Gastrocnemius medialis (tissue), 4 donors: ENCODE measurements at regions not wholly inside any gene's neighbourhood (a gene's known extent, or its start where the extent isn't known, plus 50 kb on each side); places are given as distances from the start of the nearest gene placed in this dataset.

Source experiments
- ATAC-seq, 2 donors: fragments of 150-250 bp; one replicate each; pipeline ENCODE4 v1.9.1; 2016
- DNase-seq, 2 donors: peaks; one replicate each; pipeline ENCODE4 v3.0.0-alpha.2; 2019
- H3K27ac ChIP-seq, 4 donors: fragments of 200-600 bp; sonication (generic); 1 replicate in 1 of 4; 2 replicates in 3 of 4; pipeline ENCODE4 v1.5.1; 2016 to 2018; ENCODE audit warnings: mild to moderate bottlenecking in 2 of 4, moderate library complexity in 1 of 4
- H3K27me3 ChIP-seq, 3 donors: fragments of 200-600 bp; sonication (generic) in 2 of 3; 1 replicate in 1 of 3; 2 replicates in 2 of 3; pipeline versions ENCODE4 v1.5.1 to v1.6.0; 2016 to 2019; ENCODE audit warnings: mild to moderate bottlenecking in 1 of 3, moderate library complexity in 1 of 3
- H3K36me3 ChIP-seq, 2 donors: fragments of 200-600 bp; sonication (generic) in 1 of 2; one replicate each; pipeline ENCODE4 v1.5.1; 2017 to 2018
- H3K4me1 ChIP-seq, 2 donors: fragments of 200-600 bp; sonication (generic) in 1 of 2; one replicate each; pipeline ENCODE4 v1.5.1; 2016 to 2017; ENCODE audit warnings: mild to moderate bottlenecking in 2 of 2
- H3K4me3 ChIP-seq, 4 donors: fragments of 200-600 bp; sonication (generic) in 3 of 4; 1 replicate in 1 of 4; 2 replicates in 3 of 4; pipeline ENCODE4 v1.5.1; 2016 to 2019; ENCODE audit warnings: mild to moderate bottlenecking in 2 of 4
- H3K9me3 ChIP-seq, 3 donors: fragments of 200-600 bp; sonication (generic) in 2 of 3; 1 replicate in 1 of 3; 2 replicates in 2 of 3; pipeline ENCODE4 v1.5.1; 2016 to 2019
- CTCF ChIP-seq, 5 experiments: fragments of 450-650 bp in 3 of 5; fragments of 200-600 bp in 2 of 5; sonication (generic) in 2 of 5; IDR thresholded peaks in 4 of 5; conservative IDR thresholded peaks in 1 of 5; 1 replicate in 4 of 5; 2 replicates in 1 of 5; pipeline ENCODE4 v1.5.1; 2016 to 2019; ENCODE audit warnings: antibody characterized with exemption in 5 of 5, mild to moderate bottlenecking in 3 of 5, moderate library complexity in 3 of 5
- POLR2A ChIP-seq, 2 donors: fragments of 450-650 bp; IDR thresholded peaks; one replicate each; pipeline ENCODE4 v1.6.1; 2017; ENCODE audit warnings: antibody characterized with exemption in 2 of 2, mild to moderate bottlenecking in 2 of 2, moderate library complexity in 2 of 2
- in situ Hi-C, 4 donors: fragments of 200-750 bp; cut with MboI; loops; one replicate each; pipeline versions ENCODE4 v1.15.0 to v1.8.0; 2017; ENCODE audit warnings: low sequenced_read_pairs in 4 of 4
- intact Hi-C: fragments of 100-400 bp; cut with DNase I; formaldehyde crosslinking; loops from one replicate; pipeline ENCODE4 v1.15.1; 2023; ENCODE audit warnings: low total_unique reads

- no peak for ATAC-seq
- in situ Hi-C loops: no loop called here
- Histone ChIP-seq H3K4me1 (no peaks in the 10 kb centered on the region), H3K9me3 (no peaks in the 10 kb centered on the region), H3K4me3 (no peak overlapping the region), H3K27me3 (no peaks in the 10 kb centered on the region), H3K36me3 (no peaks in the 10 kb centered on the region), H3K27ac (no peak overlapping the region)
- intact Hi-C loops: no loop called here
- TF ChIP-seq POLR2A (IDR thresholded peaks at IDR 0.05) (no peak), CTCF (IDR thresholded peaks at IDR 0.05 in 4 of 5, conservative IDR thresholded peaks at IDR 0.05 in 1 of 5) (no peak)
- no peak for DNase-seq
Measured at GRCh38 chr10:64468219-64468618, 947.0 kb downstream of the REEP3 start.

- in situ Hi-C loops: no loop called here
- no peak for TF ChIP-seq POLR2A (IDR thresholded peaks at IDR 0.05)
- TF ChIP-seq CTCF (IDR thresholded peaks at IDR 0.05 in 4 of 5, conservative IDR thresholded peaks at IDR 0.05 in 1 of 5): no peak
Measured at GRCh38 chr10:64476506-64476905, 955.3 kb downstream of the REEP3 start.

GRCh38 chr10:64477791-64478190 is 956.6 kb downstream of the REEP3 start:
- intact Hi-C loops: no loop called here
- Histone ChIP-seq H3K9me3 (no peaks in the 10 kb centered on the region), H3K27me3 (no peaks in the 10 kb centered on the region), H3K4me1 (no peaks in the 10 kb centered on the region), H3K36me3 (no peaks in the 10 kb centered on the region), H3K4me3 (no peak overlapping the region), H3K27ac (no peak overlapping the region)
- DNase-seq (no peak), ATAC-seq (no peak)
- no peak for TF ChIP-seq CTCF (IDR thresholded peaks at IDR 0.05 in 4 of 5, conservative IDR thresholded peaks at IDR 0.05 in 1 of 5)
- no peak for TF ChIP-seq POLR2A (IDR thresholded peaks at IDR 0.05)
- in situ Hi-C loops: no loop called here

More at GRCh38 chr10:64476506-64476905, 955.3 kb downstream of the REEP3 start:
- Histone ChIP-seq H3K27ac (no peak overlapping the region), H3K27me3 (no peaks in the 10 kb centered on the region), H3K9me3 (no peaks in the 10 kb centered on the region), H3K4me3 (no peak overlapping the region), H3K4me1 (no peaks in the 10 kb centered on the region), H3K36me3 (no peaks in the 10 kb centered on the region)
- ATAC-seq: no peak
- no peak for DNase-seq
- intact Hi-C loops: no loop called here

GRCh38 chr10:64484811-64485330 is 963.7 kb downstream of the REEP3 start:
- in situ Hi-C loops (no loop called here), intact Hi-C loops (no loop called here)
- H3K4me3 ChIP-seq: no peak overlapping the region
- H3K4me1 ChIP-seq: no peaks in the 10 kb centered on the region
- DNase-seq (no peak), ATAC-seq (no peak)
- TF ChIP-seq POLR2A (IDR thresholded peaks at IDR 0.05) (no peak), CTCF (IDR thresholded peaks at IDR 0.05 in 4 of 5, conservative IDR thresholded peaks at IDR 0.05 in 1 of 5) (no peak)
- H3K27ac ChIP-seq: no peak overlapping the region
- H3K9me3 ChIP-seq: no peaks in the 10 kb centered on the region
- no peaks in the 10 kb centered on the region for H3K36me3 ChIP-seq
- H3K27me3 ChIP-seq: no peaks in the 10 kb centered on the region

GRCh38 chr10:64486149-64486548 is 964.9 kb downstream of the REEP3 start:
- Histone ChIP-seq H3K9me3 (no peaks in the 10 kb centered on the region), H3K4me3 (no peak overlapping the region), H3K36me3 (no peaks in the 10 kb centered on the region), H3K4me1 (no peaks in the 10 kb centered on the region), H3K27me3 (no peaks in the 10 kb centered on the region), H3K27ac (no peak overlapping the region)
- intact Hi-C loops: no loop called here
- in situ Hi-C loops: no loop called here
- DNase-seq (no peak), ATAC-seq (no peak)
- TF ChIP-seq POLR2A (IDR thresholded peaks at IDR 0.05) (no peak), CTCF (IDR thresholded peaks at IDR 0.05 in 4 of 5, conservative IDR thresholded peaks at IDR 0.05 in 1 of 5) (no peak)
